GM23338 (cell line): ENCODE measurements at regions not wholly inside any gene's neighbourhood (a gene's known extent, or its start where the extent isn't known, plus 50 kb on each side); places are given as distances from the start of the nearest gene placed in this dataset.

Experiments used
- ATAC-seq: fragments of 200-7000 bp; cut with Tn5 transposase; 3 replicates; pipeline ENCODE4 v1.9.1; 2020
- DNase-seq: peaks from one replicate; pipeline ENCODE4 v3.0.0-alpha.2; 2015; ENCODE audit warnings: low spot score
- H2AFZ ChIP-seq: fragments of 200-600 bp; sonication (generic); 2 replicates; pipeline ENCODE4 v1.8.0; 2016; ENCODE audit warnings: antibody characterized with exemption, mild to moderate bottlenecking, moderate library complexity
- H3F3A ChIP-seq: fragments of 200-600 bp; sonication (generic); replicated peaks from 2 replicates; pipeline ENCODE4 v1.8.0; 2017; ENCODE audit warnings: antibody characterized with exemption, mixed run types, low read depth
- H3K27ac ChIP-seq: fragments of 200-600 bp; sonication (generic); 2 replicates; pipeline ENCODE4 v1.6.1; 2016; ENCODE audit warnings: low read depth
- H3K27me3 ChIP-seq: fragments of 200-600 bp; sonication (generic); 2 replicates; pipeline ENCODE4 v1.8.0; 2016; ENCODE audit warnings: mild to moderate bottlenecking, mixed run types, moderate library complexity; ENCODE audit not compliant: insufficient read depth
- H3K36me3 ChIP-seq: fragments of 200-600 bp; sonication (generic); 2 replicates; pipeline ENCODE4 v1.8.0; 2016; ENCODE audit warnings: mild to moderate bottlenecking; ENCODE audit not compliant: insufficient read depth
- H3K4me1 ChIP-seq: fragments of 200-600 bp; sonication (generic); 2 replicates; pipeline ENCODE4 v1.8.0; 2016; ENCODE audit warnings: mild to moderate bottlenecking, moderate library complexity; ENCODE audit not compliant: insufficient read depth
- H3K4me2 ChIP-seq: fragments of 200-600 bp; sonication (generic); 2 replicates; pipeline ENCODE4 v1.7.1; 2017; ENCODE audit warnings: mixed run types
- H3K4me3 ChIP-seq: fragments of 200-600 bp; sonication (generic); 2 replicates; pipeline ENCODE4 v1.6.1; 2016; ENCODE audit warnings: mixed run types
- H3K79me2 ChIP-seq: fragments of 200-600 bp; sonication (generic); replicated peaks from 2 replicates; pipeline ENCODE4 v1.8.0; 2017; ENCODE audit warnings: mild to moderate bottlenecking; ENCODE audit not compliant: insufficient read depth
- H3K9me2 ChIP-seq: fragments of 200-600 bp; sonication (generic); 2 replicates; pipeline ENCODE4 v1.8.0; 2017; ENCODE audit not compliant: insufficient read depth
- H4K20me1 ChIP-seq: fragments of 200-600 bp; sonication (generic); replicated peaks from 2 replicates; pipeline ENCODE4 v1.8.0; 2017; ENCODE audit warnings: mild to moderate bottlenecking; ENCODE audit not compliant: insufficient read depth
- H3K27ac Mint-ChIP-seq: 2 replicates; pipeline ENCODE4 v1.8.0; 2020; ENCODE audit warnings: inconsistent platforms, mild to moderate bottlenecking, moderate library complexity, mixed read lengths
- H3K27me3 Mint-ChIP-seq: 3 replicates; pipeline ENCODE4 v1.8.0; 2022; ENCODE audit warnings: low read depth, mild to moderate bottlenecking, moderate library complexity, mixed read lengths, inconsistent platforms; ENCODE audit not compliant: insufficient read depth, poor library complexity
- H3K36me3 Mint-ChIP-seq: 3 replicates; pipeline ENCODE4 v1.8.0; 2021; ENCODE audit warnings: low read depth, mild to moderate bottlenecking, inconsistent platforms, moderate library complexity, mixed read lengths
- H3K4me1 Mint-ChIP-seq: 3 replicates; pipeline ENCODE4 v1.8.0; 2020; ENCODE audit warnings: mild to moderate bottlenecking, inconsistent platforms, mixed read lengths
- H3K4me3 Mint-ChIP-seq: 3 replicates; pipeline ENCODE4 v1.8.0; 2021; ENCODE audit warnings: moderate library complexity, mild to moderate bottlenecking, inconsistent platforms, mixed read lengths
- H3K9me3 Mint-ChIP-seq: 3 replicates; pipeline ENCODE4 v1.8.0; 2020; ENCODE audit warnings: moderate library complexity, mild to moderate bottlenecking, inconsistent platforms, mixed read lengths
- CREB1 ChIP-seq: fragments of 250-450 bp; sonication (Bioruptor Pico); IDR thresholded peaks from 2 replicates; pipeline ENCODE4 v1.5.0; 2020; ENCODE audit warnings: low read depth, mild to moderate bottlenecking, moderate library complexity
- EZH2 ChIP-seq: fragments of 200-600 bp; sonication (generic); IDR thresholded peaks from one replicate; pipeline ENCODE4 v1.8.0; 2017; ENCODE audit warnings: antibody characterized with exemption, mild to moderate bottlenecking, low read depth; ENCODE audit not compliant: unreplicated experiment
- EZH2phosphoT487 ChIP-seq: fragments of 200-600 bp; sonication (generic); IDR thresholded peaks from one replicate; pipeline ENCODE4 v1.8.1; 2018; ENCODE audit warnings: antibody characterized with exemption; ENCODE audit not compliant: unreplicated experiment
- JUNB ChIP-seq: IDR thresholded peaks from one replicate; pipeline ENCODE4 v1.6.1; 2016; ENCODE audit warnings: antibody characterized with exemption; ENCODE audit not compliant: unreplicated experiment
- NANOG ChIP-seq: IDR thresholded peaks from 2 replicates; pipeline ENCODE4 v1.6.1; 2016; ENCODE audit warnings: antibody characterized with exemption, borderline replicate concordance
- POLR2AphosphoS5 ChIP-seq: IDR thresholded peaks from 2 replicates; pipeline ENCODE4 v1.6.1; 2016; ENCODE audit warnings: antibody characterized with exemption, low read depth
- STAT1 ChIP-seq: IDR thresholded peaks from one replicate; pipeline ENCODE4 v1.6.1; 2016; ENCODE audit warnings: antibody characterized with exemption; ENCODE audit not compliant: unreplicated experiment
- ZNF114 ChIP-seq: fragments of 250-450 bp; sonication (Bioruptor Pico); IDR thresholded peaks from 2 replicates; pipeline ENCODE4 v1.5.0; 2020; ENCODE audit warnings: mild to moderate bottlenecking, moderate library complexity
- ZNF331 ChIP-seq: fragments of 250-450 bp; sonication (Bioruptor Pico); IDR thresholded peaks from 2 replicates; pipeline ENCODE4 v1.5.0; 2020; ENCODE audit warnings: low read depth, mild to moderate bottlenecking, moderate library complexity
- TF ChIP-seq, protein P1 (sequence below): IDR thresholded peaks from one replicate; pipeline ENCODE4 v1.6.1; 2018; ENCODE audit warnings: antibody characterized with exemption; ENCODE audit not compliant: unreplicated experiment
- TF ChIP-seq, protein P2 (sequence below): fragments of 250-450 bp; sonication (Bioruptor Pico); IDR thresholded peaks from 2 replicates; pipeline ENCODE4 v1.5.0; 2020; ENCODE audit warnings: mild to moderate bottlenecking, moderate library complexity
- TF ChIP-seq, protein P3 (sequence below): IDR thresholded peaks from 2 replicates; pipeline ENCODE4 v1.6.1; 2016; ENCODE audit warnings: antibody characterized with exemption
- TF ChIP-seq, protein P4 (sequence below), 2 experiments: fragments of 200-600 bp in 1 of 2; sonication (generic) in 1 of 2; conservative IDR thresholded peaks; 2 replicates each; pipeline versions ENCODE4 v1.5.1 to v1.6.1; 2016 to 2017; ENCODE audit warnings: antibody characterized with exemption in 2 of 2, low read depth in 2 of 2, mild to moderate bottlenecking in 2 of 2, moderate library complexity in 1 of 2

DNA sequence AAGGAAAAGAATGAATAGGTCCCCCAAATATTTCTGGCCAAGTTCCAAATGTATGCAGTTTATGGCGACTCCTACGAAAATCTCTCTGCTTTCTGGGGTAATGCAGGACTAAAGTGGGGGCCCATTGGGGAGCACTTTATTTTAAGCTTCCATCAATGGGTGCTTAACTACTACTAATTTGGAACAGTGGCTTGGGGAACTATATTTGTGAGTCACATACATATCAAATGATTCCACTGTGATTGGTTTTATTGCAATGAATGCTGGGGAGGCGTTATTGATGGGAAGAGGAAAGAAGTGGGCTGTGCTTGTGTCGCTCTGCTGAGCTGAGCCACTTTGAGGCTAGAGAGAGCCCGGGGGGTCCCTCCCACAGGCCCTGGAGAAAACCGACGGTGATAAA lies 560.4 kb upstream of the SALL3 start:
- Histone ChIP-seq H3K27me3 (no peaks in the 10 kb centered on the region), H3K9me2 (no peaks in the 10 kb centered on the region), H3K36me3 (no peaks in the 10 kb centered on the region), H3K4me2 (no peak overlapping the region), H3K27ac (no peak overlapping the region), H3K79me2 (no peaks in the 10 kb centered on the region), H3K4me3 (no peak overlapping the region), H3K4me1 (no peaks in the 10 kb centered on the region), H4K20me1 (no peaks in the 10 kb centered on the region), H2AFZ (no peak overlapping the region), H3F3A (no peaks in the 10 kb centered on the region)
- no peak for ATAC-seq
- Mint-ChIP-seq H3K4me3 (no peak overlapping the region), H3K27me3 (peaks cover 6% of the 10 kb centered on the region), H3K27ac (no peak overlapping the region), H3K36me3 (peaks cover 44% of the 10 kb centered on the region), H3K9me3 (peaks cover 96% of the 10 kb centered on the region), H3K4me1 (no peaks in the 10 kb centered on the region)
- TF ChIP-seq ZNF114 (CRISPR knock-in tag) = no peak
- TF ChIP-seq ZNF331 (CRISPR knock-in tag) = no peak
- TF ChIP-seq EZH2phosphoT487 = no peak
- TF ChIP-seq, protein P1, sequence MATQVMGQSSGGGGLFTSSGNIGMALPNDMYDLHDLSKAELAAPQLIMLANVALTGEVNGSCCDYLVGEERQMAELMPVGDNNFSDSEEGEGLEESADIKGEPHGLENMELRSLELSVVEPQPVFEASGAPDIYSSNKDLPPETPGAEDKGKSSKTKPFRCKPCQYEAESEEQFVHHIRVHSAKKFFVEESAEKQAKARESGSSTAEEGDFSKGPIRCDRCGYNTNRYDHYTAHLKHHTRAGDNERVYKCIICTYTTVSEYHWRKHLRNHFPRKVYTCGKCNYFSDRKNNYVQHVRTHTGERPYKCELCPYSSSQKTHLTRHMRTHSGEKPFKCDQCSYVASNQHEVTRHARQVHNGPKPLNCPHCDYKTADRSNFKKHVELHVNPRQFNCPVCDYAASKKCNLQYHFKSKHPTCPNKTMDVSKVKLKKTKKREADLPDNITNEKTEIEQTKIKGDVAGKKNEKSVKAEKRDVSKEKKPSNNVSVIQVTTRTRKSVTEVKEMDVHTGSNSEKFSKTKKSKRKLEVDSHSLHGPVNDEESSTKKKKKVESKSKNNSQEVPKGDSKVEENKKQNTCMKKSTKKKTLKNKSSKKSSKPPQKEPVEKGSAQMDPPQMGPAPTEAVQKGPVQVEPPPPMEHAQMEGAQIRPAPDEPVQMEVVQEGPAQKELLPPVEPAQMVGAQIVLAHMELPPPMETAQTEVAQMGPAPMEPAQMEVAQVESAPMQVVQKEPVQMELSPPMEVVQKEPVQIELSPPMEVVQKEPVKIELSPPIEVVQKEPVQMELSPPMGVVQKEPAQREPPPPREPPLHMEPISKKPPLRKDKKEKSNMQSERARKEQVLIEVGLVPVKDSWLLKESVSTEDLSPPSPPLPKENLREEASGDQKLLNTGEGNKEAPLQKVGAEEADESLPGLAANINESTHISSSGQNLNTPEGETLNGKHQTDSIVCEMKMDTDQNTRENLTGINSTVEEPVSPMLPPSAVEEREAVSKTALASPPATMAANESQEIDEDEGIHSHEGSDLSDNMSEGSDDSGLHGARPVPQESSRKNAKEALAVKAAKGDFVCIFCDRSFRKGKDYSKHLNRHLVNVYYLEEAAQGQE = no peak
- TF ChIP-seq NANOG = no peak
- TF ChIP-seq, protein P2, sequence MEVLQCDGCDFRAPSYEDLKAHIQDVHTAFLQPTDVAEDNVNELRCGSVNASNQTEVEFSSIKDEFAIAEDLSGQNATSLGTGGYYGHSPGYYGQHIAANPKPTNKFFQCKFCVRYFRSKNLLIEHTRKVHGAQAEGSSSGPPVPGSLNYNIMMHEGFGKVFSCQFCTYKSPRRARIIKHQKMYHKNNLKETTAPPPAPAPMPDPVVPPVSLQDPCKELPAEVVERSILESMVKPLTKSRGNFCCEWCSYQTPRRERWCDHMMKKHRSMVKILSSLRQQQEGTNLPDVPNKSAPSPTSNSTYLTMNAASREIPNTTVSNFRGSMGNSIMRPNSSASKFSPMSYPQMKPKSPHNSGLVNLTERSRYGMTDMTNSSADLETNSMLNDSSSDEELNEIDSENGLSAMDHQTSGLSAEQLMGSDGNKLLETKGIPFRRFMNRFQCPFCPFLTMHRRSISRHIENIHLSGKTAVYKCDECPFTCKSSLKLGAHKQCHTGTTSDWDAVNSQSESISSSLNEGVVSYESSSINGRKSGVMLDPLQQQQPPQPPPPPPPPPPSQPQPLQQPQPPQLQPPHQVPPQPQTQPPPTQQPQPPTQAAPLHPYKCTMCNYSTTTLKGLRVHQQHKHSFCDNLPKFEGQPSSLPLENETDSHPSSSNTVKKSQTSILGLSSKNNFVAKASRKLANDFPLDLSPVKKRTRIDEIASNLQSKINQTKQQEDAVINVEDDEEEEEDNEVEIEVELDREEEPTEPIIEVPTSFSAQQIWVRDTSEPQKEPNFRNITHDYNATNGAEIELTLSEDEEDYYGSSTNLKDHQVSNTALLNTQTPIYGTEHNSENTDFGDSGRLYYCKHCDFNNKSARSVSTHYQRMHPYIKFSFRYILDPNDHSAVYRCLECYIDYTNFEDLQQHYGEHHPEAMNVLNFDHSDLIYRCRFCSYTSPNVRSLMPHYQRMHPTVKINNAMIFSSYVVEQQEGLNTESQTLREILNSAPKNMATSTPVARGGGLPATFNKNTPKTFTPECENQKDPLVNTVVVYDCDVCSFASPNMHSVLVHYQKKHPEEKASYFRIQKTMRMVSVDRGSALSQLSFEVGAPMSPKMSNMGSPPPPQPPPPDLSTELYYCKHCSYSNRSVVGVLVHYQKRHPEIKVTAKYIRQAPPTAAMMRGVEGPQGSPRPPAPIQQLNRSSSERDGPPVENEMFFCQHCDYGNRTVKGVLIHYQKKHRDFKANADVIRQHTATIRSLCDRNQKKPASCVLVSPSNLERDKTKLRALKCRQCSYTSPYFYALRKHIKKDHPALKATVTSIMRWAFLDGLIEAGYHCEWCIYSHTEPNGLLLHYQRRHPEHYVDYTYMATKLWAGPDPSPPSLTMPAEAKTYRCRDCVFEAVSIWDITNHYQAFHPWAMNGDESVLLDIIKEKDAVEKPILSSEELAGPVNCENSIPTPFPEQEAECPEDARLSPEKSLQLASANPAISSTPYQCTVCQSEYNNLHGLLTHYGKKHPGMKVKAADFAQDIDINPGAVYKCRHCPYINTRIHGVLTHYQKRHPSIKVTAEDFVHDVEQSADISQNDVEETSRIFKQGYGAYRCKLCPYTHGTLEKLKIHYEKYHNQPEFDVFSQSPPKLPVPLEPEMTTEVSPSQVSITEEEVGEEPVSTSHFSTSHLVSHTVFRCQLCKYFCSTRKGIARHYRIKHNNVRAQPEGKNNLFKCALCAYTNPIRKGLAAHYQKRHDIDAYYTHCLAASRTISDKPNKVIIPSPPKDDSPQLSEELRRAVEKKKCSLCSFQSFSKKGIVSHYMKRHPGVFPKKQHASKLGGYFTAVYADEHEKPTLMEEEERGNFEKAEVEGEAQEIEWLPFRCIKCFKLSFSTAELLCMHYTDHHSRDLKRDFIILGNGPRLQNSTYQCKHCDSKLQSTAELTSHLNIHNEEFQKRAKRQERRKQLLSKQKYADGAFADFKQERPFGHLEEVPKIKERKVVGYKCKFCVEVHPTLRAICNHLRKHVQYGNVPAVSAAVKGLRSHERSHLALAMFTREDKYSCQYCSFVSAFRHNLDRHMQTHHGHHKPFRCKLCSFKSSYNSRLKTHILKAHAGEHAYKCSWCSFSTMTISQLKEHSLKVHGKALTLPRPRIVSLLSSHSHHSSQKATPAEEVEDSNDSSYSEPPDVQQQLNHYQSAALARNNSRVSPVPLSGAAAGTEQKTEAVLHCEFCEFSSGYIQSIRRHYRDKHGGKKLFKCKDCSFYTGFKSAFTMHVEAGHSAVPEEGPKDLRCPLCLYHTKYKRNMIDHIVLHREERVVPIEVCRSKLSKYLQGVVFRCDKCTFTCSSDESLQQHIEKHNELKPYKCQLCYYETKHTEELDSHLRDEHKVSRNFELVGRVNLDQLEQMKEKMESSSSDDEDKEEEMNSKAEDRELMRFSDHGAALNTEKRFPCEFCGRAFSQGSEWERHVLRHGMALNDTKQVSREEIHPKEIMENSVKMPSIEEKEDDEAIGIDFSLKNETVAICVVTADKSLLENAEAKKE (CRISPR knock-in tag) = no peak
- TF ChIP-seq, protein P3, sequence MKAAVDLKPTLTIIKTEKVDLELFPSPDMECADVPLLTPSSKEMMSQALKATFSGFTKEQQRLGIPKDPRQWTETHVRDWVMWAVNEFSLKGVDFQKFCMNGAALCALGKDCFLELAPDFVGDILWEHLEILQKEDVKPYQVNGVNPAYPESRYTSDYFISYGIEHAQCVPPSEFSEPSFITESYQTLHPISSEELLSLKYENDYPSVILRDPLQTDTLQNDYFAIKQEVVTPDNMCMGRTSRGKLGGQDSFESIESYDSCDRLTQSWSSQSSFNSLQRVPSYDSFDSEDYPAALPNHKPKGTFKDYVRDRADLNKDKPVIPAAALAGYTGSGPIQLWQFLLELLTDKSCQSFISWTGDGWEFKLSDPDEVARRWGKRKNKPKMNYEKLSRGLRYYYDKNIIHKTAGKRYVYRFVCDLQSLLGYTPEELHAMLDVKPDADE = no peak
- TF ChIP-seq STAT1 = no peak
- no peak for TF ChIP-seq CREB1
- TF ChIP-seq POLR2AphosphoS5 = no peak
- no peak for TF ChIP-seq EZH2
- TF ChIP-seq JUNB = no peak
- TF ChIP-seq, protein P4, sequence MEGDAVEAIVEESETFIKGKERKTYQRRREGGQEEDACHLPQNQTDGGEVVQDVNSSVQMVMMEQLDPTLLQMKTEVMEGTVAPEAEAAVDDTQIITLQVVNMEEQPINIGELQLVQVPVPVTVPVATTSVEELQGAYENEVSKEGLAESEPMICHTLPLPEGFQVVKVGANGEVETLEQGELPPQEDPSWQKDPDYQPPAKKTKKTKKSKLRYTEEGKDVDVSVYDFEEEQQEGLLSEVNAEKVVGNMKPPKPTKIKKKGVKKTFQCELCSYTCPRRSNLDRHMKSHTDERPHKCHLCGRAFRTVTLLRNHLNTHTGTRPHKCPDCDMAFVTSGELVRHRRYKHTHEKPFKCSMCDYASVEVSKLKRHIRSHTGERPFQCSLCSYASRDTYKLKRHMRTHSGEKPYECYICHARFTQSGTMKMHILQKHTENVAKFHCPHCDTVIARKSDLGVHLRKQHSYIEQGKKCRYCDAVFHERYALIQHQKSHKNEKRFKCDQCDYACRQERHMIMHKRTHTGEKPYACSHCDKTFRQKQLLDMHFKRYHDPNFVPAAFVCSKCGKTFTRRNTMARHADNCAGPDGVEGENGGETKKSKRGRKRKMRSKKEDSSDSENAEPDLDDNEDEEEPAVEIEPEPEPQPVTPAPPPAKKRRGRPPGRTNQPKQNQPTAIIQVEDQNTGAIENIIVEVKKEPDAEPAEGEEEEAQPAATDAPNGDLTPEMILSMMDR (conservative IDR thresholded peaks at IDR 0.05; ENCODE audit: low read depth in 2 of 2) = no peak
- DNase-seq = no peak
